ENCODE measurements at regions not wholly inside any gene's neighbourhood (a gene's known extent, or its start where the extent isn't known, plus 50 kb on each side); places are given as distances from the start of the nearest gene placed in this dataset.

DNA sequence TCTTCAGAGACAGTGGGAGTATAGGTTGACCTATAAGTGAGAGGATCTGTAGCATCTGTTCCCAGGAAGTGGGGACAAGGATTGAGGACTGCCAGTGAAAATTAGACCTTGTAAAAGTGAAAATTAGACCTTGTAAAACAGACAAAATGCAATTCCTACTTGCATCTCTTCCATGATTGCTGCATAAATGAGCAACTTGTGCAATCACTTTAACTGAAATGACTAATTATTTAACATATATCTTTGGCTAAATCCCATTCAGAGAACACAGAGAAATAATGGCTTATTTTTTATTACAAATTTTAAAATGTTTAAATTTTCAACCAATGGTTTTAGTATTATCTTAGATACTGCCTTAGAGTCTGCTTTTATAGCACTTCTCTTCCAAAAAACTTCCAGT lies 67.2 kb upstream of the NABP1 start:
- no peak for DNase-seq (ENCODE audit: low read depth in 2 of 2)

DNA sequence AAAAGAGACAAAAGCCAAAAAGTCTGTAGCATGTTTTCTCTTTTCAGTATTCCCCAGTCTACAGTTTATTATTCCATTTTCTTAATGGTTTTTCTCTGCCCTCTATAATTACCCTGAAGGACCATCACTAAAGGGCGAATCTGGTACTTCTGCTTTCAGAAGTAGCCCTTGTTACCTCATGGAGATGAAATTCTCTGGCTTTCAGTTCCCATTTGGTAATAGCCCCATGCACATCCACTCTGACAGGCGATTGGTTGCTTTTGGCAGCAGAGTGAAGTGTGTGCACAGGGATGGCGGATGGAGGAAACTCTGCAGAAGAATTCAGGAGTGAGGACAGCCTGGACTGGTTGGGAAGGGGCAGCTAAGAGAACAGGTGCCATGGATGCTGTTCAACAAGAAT lies 66.3 kb upstream of the NABP1 start:
- DNase-seq (ENCODE audit: low read depth in 2 of 2): no peak

DNA sequence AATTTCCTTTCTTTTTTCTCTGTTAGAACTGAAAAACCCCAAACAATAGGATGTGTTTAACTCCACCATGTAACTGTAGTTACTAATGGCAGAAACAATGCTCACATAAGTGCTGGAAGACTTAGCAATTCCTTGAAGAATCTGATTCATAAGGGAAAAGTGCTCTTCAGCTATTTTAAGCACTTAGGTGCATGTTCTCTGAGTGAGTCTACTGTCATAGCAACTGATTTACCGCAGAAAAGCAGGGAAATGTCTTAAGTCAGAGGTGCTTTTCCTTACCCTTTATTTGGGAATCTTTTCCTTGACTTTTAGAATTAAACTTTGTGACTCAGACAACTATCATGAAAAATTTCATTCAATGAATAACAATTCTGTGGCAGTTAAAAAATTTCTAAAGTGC lies 65.4 kb upstream of the NABP1 start:
- no peak for DNase-seq (ENCODE audit: low read depth in 2 of 2)

GRCh38 chr2:191614759-191615158 lies 63.2 kb upstream of the NABP1 start:
- no peak for DNase-seq (ENCODE audit: low read depth in 2 of 2)

GRCh38 chr2:191615596-191615995 lies 62.3 kb upstream of the NABP1 start:
- DNase-seq (ENCODE audit: low read depth in 2 of 2): no peak

GRCh38 chr2:191617575-191617974 lies 60.4 kb upstream of the NABP1 start:
- DNase-seq (ENCODE audit: low read depth in 2 of 2): peak in 1 of 2 donors; percentile 22

DNA sequence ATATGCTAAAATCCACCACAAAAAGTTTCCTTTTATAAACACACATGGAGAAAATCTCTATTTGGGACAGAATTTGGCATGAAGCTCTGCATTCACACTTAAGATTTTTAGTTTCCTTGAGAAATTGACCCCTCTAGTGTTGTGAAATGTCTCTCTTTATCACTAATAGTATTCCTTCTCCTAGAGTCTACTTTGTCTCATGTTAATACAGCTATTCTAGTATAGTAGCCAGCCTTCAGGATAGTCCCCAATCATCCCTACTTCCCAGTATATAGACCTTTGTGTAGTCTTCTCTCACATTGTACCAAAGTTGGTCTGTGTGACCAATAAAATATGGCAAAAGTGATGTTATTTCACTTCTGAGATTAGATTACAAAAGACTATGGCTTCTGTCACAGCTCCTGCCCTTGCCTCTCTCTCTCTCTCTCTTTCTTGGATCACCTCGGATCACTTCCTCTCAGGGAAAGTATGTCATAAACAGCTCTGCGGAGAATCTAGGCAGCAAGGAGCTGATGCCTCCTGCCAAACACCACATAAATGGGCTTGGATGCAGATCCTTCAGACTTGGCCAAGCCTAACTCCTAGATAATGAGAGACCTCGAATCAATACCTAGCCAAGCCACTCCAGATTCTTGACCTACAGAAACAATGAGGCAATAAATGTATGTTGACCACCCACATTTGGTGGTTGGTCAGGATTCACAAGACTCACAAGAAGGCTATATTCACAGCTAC lies 59.7 kb upstream of the NABP1 start:
- no peak for DNase-seq (ENCODE audit: low read depth in 2 of 2)

DNA sequence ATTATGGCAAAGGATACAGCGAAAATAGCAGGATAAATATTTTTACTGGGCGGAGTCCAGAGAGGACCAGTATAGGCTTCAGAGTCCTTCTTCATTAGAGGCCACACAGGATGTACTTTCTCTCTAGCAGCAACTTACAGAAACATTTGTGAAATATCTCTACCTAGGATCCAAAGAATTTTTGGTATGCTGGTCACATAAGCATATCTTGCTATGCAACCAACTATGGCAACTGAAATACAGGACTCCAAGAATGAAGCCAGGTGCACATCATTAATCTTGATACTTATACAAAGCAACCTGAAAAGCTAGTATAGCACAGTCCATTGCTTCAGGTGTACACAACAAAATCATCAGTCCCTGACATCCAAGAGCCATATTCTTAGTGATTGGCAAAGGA lies 59.1 kb upstream of the NABP1 start:
- no peak for DNase-seq (ENCODE audit: low read depth in 2 of 2)

GRCh38 chr2:191620144-191620543 lies 57.8 kb upstream of the NABP1 start:
- DNase-seq (ENCODE audit: low read depth in 2 of 2): no peak

DNA sequence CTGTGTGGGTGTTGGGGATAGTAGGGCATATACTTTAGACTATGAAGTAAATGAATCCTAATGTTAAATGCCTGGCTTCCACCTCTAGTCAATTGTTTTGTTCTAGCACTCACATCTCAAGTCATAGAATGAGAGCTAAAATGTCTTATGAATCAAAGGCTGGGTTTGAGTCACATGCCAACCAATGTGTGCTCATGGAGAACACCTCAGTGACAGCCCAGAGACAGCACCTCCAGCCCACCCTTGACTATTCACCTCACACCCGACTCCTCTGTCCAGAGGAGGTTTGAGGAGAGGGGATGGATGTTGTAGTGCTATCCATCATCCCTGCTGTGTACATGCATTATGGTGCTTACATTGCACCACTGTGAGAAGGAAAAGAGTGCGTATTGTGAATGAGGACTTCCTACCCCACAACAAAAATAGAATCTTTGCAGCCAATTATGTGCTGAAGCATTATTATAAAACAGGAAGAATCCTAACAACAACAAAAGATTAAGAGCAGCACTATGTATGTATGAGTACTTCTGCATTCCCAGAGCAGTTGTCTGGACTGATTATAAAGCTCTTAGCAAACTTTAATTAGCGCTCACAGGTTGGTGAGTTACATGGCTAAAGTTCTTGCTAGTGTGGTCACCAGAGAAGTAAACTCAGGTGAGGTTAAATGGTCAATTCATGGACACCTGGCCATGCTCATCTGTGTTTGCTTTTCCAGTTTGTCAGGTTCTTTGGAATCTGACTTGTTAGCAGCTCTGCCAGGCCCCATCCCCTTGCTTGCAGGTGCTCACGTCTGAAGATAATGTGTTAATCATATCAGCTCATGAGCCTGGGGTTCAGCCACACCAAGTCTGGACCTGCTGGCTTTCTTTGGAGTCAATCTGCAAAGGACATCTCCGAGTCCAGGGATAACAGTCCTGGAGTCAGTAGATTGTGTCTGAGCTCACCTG lies 55.3 kb upstream of the NABP1 start:
- no peak for DNase-seq (ENCODE audit: low read depth in 2 of 2)

- peak in 1 of 2 donors; percentile 7 for DNase-seq (ENCODE audit: low read depth in 2 of 2)
Measured at GRCh38 chr2:191625016-191625415, 52.9 kb upstream of the NABP1 start.

GRCh38 chr2:191625446-191625845 lies 52.5 kb upstream of the NABP1 start:
- DNase-seq (ENCODE audit: low read depth in 2 of 2): no peak

GRCh38 chr2:191626497-191627151 lies 51.3 kb upstream of the NABP1 start:
- no peak for DNase-seq (ENCODE audit: low read depth in 2 of 2)

- DNase-seq (ENCODE audit: low read depth in 2 of 2): no peak
Measured at GRCh38 chr2:191627518-191627917, 50.4 kb upstream of the NABP1 start.

Measured in stimulated activated CD4-positive, alpha-beta T cell treated with anti-CD3 and anti-CD28 coated beads, Interleukin-1b, Interleukin-23, amount 100 ng/mL, for 1 hour (primary cell).